RPMI8226 (cell line): ENCODE measurements at regions not wholly inside any gene's neighbourhood (a gene's known extent, or its start where the extent isn't known, plus 50 kb on each side); places are given as distances from the start of the nearest gene placed in this dataset.

Source experiments
- DNase-seq: peaks from one replicate; pipeline ENCODE4 v3.0.0-alpha.2; 2015

GRCh38 chr12:45634273-45634917 lies 95.1 kb upstream of the ARID2 start:
- DNase-seq: no peak

GRCh38 chr12:45637242-45637641 lies 92.3 kb upstream of the ARID2 start:
- DNase-seq: no peak

- no peak for DNase-seq
These were observed 91.8 kb upstream of the ARID2 start for GRCh38 chr12:45637706-45638105.

- no peak for DNase-seq
These were observed 91.1 kb upstream of the ARID2 start for GRCh38 chr12:45638386-45638785.

GRCh38 chr12:45644541-45644940 lies 85.0 kb upstream of the ARID2 start:
- DNase-seq: peak; percentile 19

GRCh38 chr12:45646851-45647581 lies 82.5 kb upstream of the ARID2 start:
- DNase-seq: no peak

GRCh38 chr12:45648070-45648469 lies 81.4 kb upstream of the ARID2 start:
- DNase-seq: peak; percentile 75

GRCh38 chr12:45651029-45651428 lies 78.5 kb upstream of the ARID2 start:
- no peak for DNase-seq

GRCh38 chr12:45654002-45654665 lies 75.4 kb upstream of the ARID2 start:
- no peak for DNase-seq

- DNase-seq: no peak
These were observed 74.3 kb upstream of the ARID2 start for GRCh38 chr12:45655186-45655585.

- no peak for DNase-seq
These were observed 73.8 kb upstream of the ARID2 start for GRCh38 chr12:45655743-45656142.

GRCh38 chr12:45658020-45658419 lies 71.5 kb upstream of the ARID2 start:
- no peak for DNase-seq

- DNase-seq: peak; percentile 39
These were observed 69.2 kb upstream of the ARID2 start for GRCh38 chr12:45660330-45660729.

- DNase-seq: no peak
These were observed 66.1 kb upstream of the ARID2 start for GRCh38 chr12:45663455-45663854.

- no peak for DNase-seq
These were observed 63.6 kb upstream of the ARID2 start for GRCh38 chr12:45665941-45666340.

- DNase-seq: no peak
These were observed 63.1 kb upstream of the ARID2 start for GRCh38 chr12:45666396-45666795.

- DNase-seq: no peak
These were observed 62.7 kb upstream of the ARID2 start for GRCh38 chr12:45666816-45667215.

GRCh38 chr12:45667761-45668160 lies 61.7 kb upstream of the ARID2 start:
- DNase-seq: no peak

GRCh38 chr12:45668641-45669040 lies 60.9 kb upstream of the ARID2 start:
- DNase-seq: no peak

GRCh38 chr12:45669093-45669492 lies 60.4 kb upstream of the ARID2 start:
- DNase-seq: peak; percentile 58

- DNase-seq: no peak
These were observed 59.7 kb upstream of the ARID2 start for GRCh38 chr12:45669792-45670191.

- DNase-seq: peak; percentile 52
These were observed 59.0 kb upstream of the ARID2 start for GRCh38 chr12:45670346-45671065.

GRCh38 chr12:45671254-45671653 lies 58.3 kb upstream of the ARID2 start:
- no peak for DNase-seq
